ENCODE measurements at regions not wholly inside any gene's neighbourhood (a gene's known extent, or its start where the extent isn't known, plus 50 kb on each side); places are given as distances from the start of the nearest gene placed in this dataset.

- Histone ChIP-seq H3K36me3 (ENCODE audit: control insufficient read depth, insufficient read depth, low read length) (no peaks in the 10 kb centered on the region), H3K4me3 (ENCODE audit: low read depth, low read length) (no peak overlapping the region), H3K4me2 (ENCODE audit: low read length) (no peak overlapping the region), H2AFZ (no peak overlapping the region), H3K27ac (no peak overlapping the region), H3K27me3 (ENCODE audit: control insufficient read depth, insufficient read depth, low read length) (no peaks in the 10 kb centered on the region), H3K4me1 (no peaks in the 10 kb centered on the region), H3K9me3 (ENCODE audit: control insufficient read depth, low read length) (no peaks in the 10 kb centered on the region), H3K9ac (no peak overlapping the region), H3K79me2 (no peaks in the 10 kb centered on the region)
- TF ChIP-seq CTCF (IDR thresholded peaks at IDR 0.05): no peak
Observed at GRCh38 chr10:129322933-129323820, 143.9 kb upstream of the MGMT start.

- no peaks in the 10 kb centered on the region for H3K4me1 ChIP-seq
- H3K36me3 ChIP-seq (ENCODE audit: control insufficient read depth, insufficient read depth, low read length): no peaks in the 10 kb centered on the region
- no peak overlapping the region for H3K27ac ChIP-seq
- H3K4me2 ChIP-seq (ENCODE audit: low read length): no peak overlapping the region
- H2AFZ ChIP-seq: no peak overlapping the region
- no peaks in the 10 kb centered on the region for H3K9me3 ChIP-seq (ENCODE audit: control insufficient read depth, low read length)
- H3K27me3 ChIP-seq (ENCODE audit: control insufficient read depth, insufficient read depth, low read length): no peaks in the 10 kb centered on the region
- no peak overlapping the region for H3K9ac ChIP-seq
- no peaks in the 10 kb centered on the region for H3K79me2 ChIP-seq
- TF ChIP-seq CTCF (IDR thresholded peaks at IDR 0.05): no peak
- no peak overlapping the region for H3K4me3 ChIP-seq (ENCODE audit: low read depth, low read length)
Observed at GRCh38 chr10:129323879-129324278, 143.2 kb upstream of the MGMT start.

- Histone ChIP-seq H3K4me3 (ENCODE audit: low read depth, low read length) (no peak overlapping the region), H3K4me2 (ENCODE audit: low read length) (no peak overlapping the region), H3K4me1 (no peaks in the 10 kb centered on the region), H3K9ac (no peak overlapping the region), H3K27me3 (ENCODE audit: control insufficient read depth, insufficient read depth, low read length) (no peaks in the 10 kb centered on the region), H3K79me2 (no peaks in the 10 kb centered on the region), H3K9me3 (ENCODE audit: control insufficient read depth, low read length) (no peaks in the 10 kb centered on the region), H2AFZ (no peak overlapping the region), H3K27ac (no peak overlapping the region), H3K36me3 (ENCODE audit: control insufficient read depth, insufficient read depth, low read length) (no peaks in the 10 kb centered on the region)
- TF ChIP-seq CTCF (IDR thresholded peaks at IDR 0.05): no peak
Observed at GRCh38 chr10:129325893-129326292, 141.1 kb upstream of the MGMT start.

- Histone ChIP-seq H2AFZ (no peak overlapping the region), H3K27ac (no peak overlapping the region), H3K9me3 (ENCODE audit: control insufficient read depth, low read length) (no peaks in the 10 kb centered on the region), H3K79me2 (no peaks in the 10 kb centered on the region), H3K4me3 (ENCODE audit: low read depth, low read length) (no peak overlapping the region), H3K9ac (no peak overlapping the region), H3K4me1 (no peaks in the 10 kb centered on the region), H3K36me3 (ENCODE audit: control insufficient read depth, insufficient read depth, low read length) (no peaks in the 10 kb centered on the region), H3K4me2 (ENCODE audit: low read length) (no peak overlapping the region), H3K27me3 (ENCODE audit: control insufficient read depth, insufficient read depth, low read length) (no peaks in the 10 kb centered on the region)
- no peak for TF ChIP-seq CTCF (IDR thresholded peaks at IDR 0.05)
Observed at GRCh38 chr10:129328546-129328945, 138.5 kb upstream of the MGMT start.

All from parathyroid adenoma (tissue), 2 donors.